HCT116 (cell line): ENCODE measurements at regions not wholly inside any gene's neighbourhood (a gene's known extent, or its start where the extent isn't known, plus 50 kb on each side); places are given as distances from the start of the nearest gene placed in this dataset.

Experiments
- ATAC-seq: fragments of 200-7000 bp; cut with Tn5 transposase; 2 replicates; pipeline ENCODE4 v1.9.1; 2020; ENCODE audit warnings: mild to moderate bottlenecking, moderate library complexity
- BruUV-seq: library from RNA; stranded (reverse); fragments of 400-500 nt; replicated peaks from 2 replicates; lab custom pipeline; 2021; lab: Mats Ljungman, UMichigan
- CTCF ChIA-PET: fragments of 300-600 bp; sonication (Branson Sonifier 250); formaldehyde crosslinking; loops from one replicate; lab custom pipeline; 2021; ENCODE audit warnings: antibody characterized with exemption; lab: Charles Lee
- POLR2A ChIA-PET: fragments of 300-600, 350-600 bp; sonication (Branson Sonifier 250); formaldehyde crosslinking; loops from one replicate; lab custom pipeline; 2021; ENCODE audit warnings: antibody characterized with exemption; lab: Charles Lee
- RAD21 ChIA-PET, 2 experiments: fragments of 300-600 bp; sonication (Branson Sonifier 250); formaldehyde crosslinking; loops; one replicate each; lab custom pipeline; 2023; ENCODE audit warnings: low total read pairs in 2 of 2; ENCODE audit not compliant: uncharacterized antibody in 2 of 2, unreplicated experiment in 2 of 2, low non-redundant PET in 1 of 2; lab: Charles Lee
- DNase-seq: peaks from one replicate; pipeline ENCODE4 v3.0.0-alpha.2; 2010; ENCODE audit warnings: low read depth, low spot score
- H2AFZ ChIP-seq: fragments of 200-600 bp; shearing (Covaris generic), sonication (generic); 2 replicates; pipeline ENCODE4 v1.6.1; 2017; ENCODE audit warnings: low read depth, mixed run types, mixed read lengths, antibody characterized with exemption, low read length; ENCODE audit not compliant: poor library complexity, severe bottlenecking
- H3K27ac ChIP-seq: 2 replicates; pipeline ENCODE4 v1.5.1; 2012; ENCODE audit warnings: low read depth, low read length
- H3K27me3 ChIP-seq: fragments of 200-600 bp; sonication (generic); 2 replicates; pipeline ENCODE4 v1.6.1; 2016; ENCODE audit warnings: mixed run types, low read length, mixed read lengths; ENCODE audit not compliant: insufficient read depth
- H3K36me3 ChIP-seq, 2 experiments: fragments of 200-500 bp in 1 of 2; fragments of 200-600 bp in 1 of 2; sonication (Bioruptor generic) in 1 of 2; sonication (generic) in 1 of 2; 2 replicates each; pipeline versions ENCODE4 v1.5.1 to v1.6.1; 2014 to 2016; ENCODE audit warnings: low read length in 2 of 2, inconsistent platforms in 1 of 2, mixed read lengths in 1 of 2, mixed run types in 1 of 2; ENCODE audit not compliant: insufficient read depth in 2 of 2, control insufficient read depth in 1 of 2
- H3K4me1 ChIP-seq, 2 experiments: fragments of 200-600 bp in 1 of 2; sonication (generic) in 1 of 2; 2 replicates each; pipeline versions ENCODE4 v1.5.1 to v1.6.1; 2012 to 2017; ENCODE audit warnings: low read length in 2 of 2, inconsistent platforms in 1 of 2, mild to moderate bottlenecking in 1 of 2, mixed read lengths in 1 of 2, mixed run types in 1 of 2, moderate library complexity in 1 of 2; ENCODE audit not compliant: insufficient read depth in 2 of 2, control insufficient read depth in 1 of 2
- H3K4me2 ChIP-seq: fragments of 200-600 bp; sonication (generic); 2 replicates; pipeline ENCODE4 v1.6.1; 2017; ENCODE audit warnings: mixed run types, low read length, mixed read lengths
- H3K4me3 ChIP-seq, 2 experiments: fragments of 200-600 bp in 1 of 2; sonication (generic) in 1 of 2; replicated peaks in 1 of 2; 2 replicates each; pipeline ENCODE4 v1.5.1; 2011 to 2016; ENCODE audit warnings: low read length in 2 of 2, control low read depth in 1 of 2, low read depth in 1 of 2, mild to moderate bottlenecking in 1 of 2, mixed read lengths in 1 of 2, mixed run types in 1 of 2
- H3K79me2 ChIP-seq: fragments of 200-600 bp; sonication (generic); 2 replicates; pipeline ENCODE4 v1.6.1; 2017; ENCODE audit warnings: mild to moderate bottlenecking, mixed run types, low read length, moderate library complexity, mixed read lengths; ENCODE audit not compliant: insufficient read depth
- H3K9ac ChIP-seq: fragments of 200-600 bp; sonication (generic); 2 replicates; pipeline ENCODE4 v1.6.1; 2016; ENCODE audit warnings: low read length, mixed read lengths
- H3K9me2 ChIP-seq: fragments of 200-600 bp; sonication (generic), shearing (Covaris generic); 2 replicates; pipeline ENCODE4 v1.6.1; 2017; ENCODE audit warnings: mixed run types, mild to moderate bottlenecking, moderate library complexity; ENCODE audit not compliant: insufficient read depth
- H3K9me3 ChIP-seq, 2 experiments: fragments of 200-500 bp in 1 of 2; fragments of 200-600 bp in 1 of 2; sonication (Bioruptor generic) in 1 of 2; sonication (generic) in 1 of 2; 2 replicates each; pipeline ENCODE4 v1.6.1; 2014 to 2017; ENCODE audit warnings: low read length in 2 of 2, mixed read lengths in 2 of 2, inconsistent platforms in 1 of 2, low read depth in 1 of 2, mild to moderate bottlenecking in 1 of 2, mixed run types in 1 of 2, moderate library complexity in 1 of 2; ENCODE audit not compliant: control insufficient read depth in 1 of 2, insufficient read depth in 1 of 2
- H4K20me1 ChIP-seq: fragments of 200-600 bp; sonication (generic), shearing (Covaris generic); 2 replicates; pipeline ENCODE4 v1.6.1; 2017; ENCODE audit warnings: mixed run types, mild to moderate bottlenecking, moderate library complexity; ENCODE audit not compliant: insufficient read depth
- CBX3 ChIP-seq: IDR thresholded peaks from 2 replicates; pipeline ENCODE4 v1.6.1; 2012; ENCODE audit warnings: low read depth
- ELF1 ChIP-seq: IDR thresholded peaks from 2 replicates; pipeline ENCODE4 v1.6.1; 2012; ENCODE audit warnings: low read depth, borderline replicate concordance
- EZH2 ChIP-seq: fragments of 200-600 bp; sonication (generic); IDR thresholded peaks from 2 replicates; pipeline ENCODE4 v1.6.1; 2017; ENCODE audit warnings: antibody characterized with exemption, mixed run types
- EZH2phosphoT487 ChIP-seq: fragments of 200-600 bp; IDR thresholded peaks from 2 replicates; pipeline ENCODE4 v1.6.1; 2018; ENCODE audit warnings: antibody characterized with exemption, borderline replicate concordance
- JUND ChIP-seq: IDR thresholded peaks from 2 replicates; pipeline ENCODE4 v1.6.1; 2012
- POLR2A ChIP-seq: IDR thresholded peaks from 2 replicates; pipeline ENCODE4 v1.7.0; 2011; ENCODE audit warnings: borderline replicate concordance; ENCODE audit not compliant: insufficient read depth, insufficient read length; ENCODE audit errors: extremely low read depth
- REST ChIP-seq: IDR thresholded peaks from 2 replicates; pipeline ENCODE4 v1.6.1; 2012; ENCODE audit warnings: low read depth
- SP1 ChIP-seq: IDR thresholded peaks from 2 replicates; pipeline ENCODE4 v1.6.1; 2012; ENCODE audit warnings: low read depth
- TCF7L2 ChIP-seq: IDR thresholded peaks from 2 replicates; pipeline ENCODE4 v1.7.0; 2011; ENCODE audit warnings: borderline replicate concordance, inconsistent platforms; ENCODE audit not compliant: insufficient read depth, insufficient read length; ENCODE audit errors: extremely low read depth
- ZNF274 ChIP-seq: fragments of 200-500 bp; sonication (Bioruptor generic); IDR thresholded peaks from 2 replicates; pipeline ENCODE4 v1.6.1; 2014; ENCODE audit warnings: mild to moderate bottlenecking, low read depth, low read length, inconsistent platforms
- intact Hi-C: fragments of 100-400 bp; cut with micrococcal nuclease; formaldehyde crosslinking; loops from 2 replicates; pipeline ENCODE4 v1.10.0; 2022
- TF ChIP-seq, protein P1 (sequence below): IDR thresholded peaks from 2 replicates; pipeline ENCODE4 v1.6.1; 2012
- TF ChIP-seq, protein P2 (sequence below), 3 experiments: fragments of 200-600 bp in 1 of 3; sonication (generic) in 1 of 3; IDR thresholded peaks in 2 of 3; conservative IDR thresholded peaks in 1 of 3; 2 replicates each; pipeline ENCODE4 v1.5.1; 2012 to 2017; ENCODE audit warnings: low read depth in 2 of 3, low read length in 2 of 3, antibody characterized with exemption in 1 of 3, borderline replicate concordance in 1 of 3, control low read depth in 1 of 3, mild to moderate bottlenecking in 1 of 3, mixed read lengths in 1 of 3, mixed run types in 1 of 3, moderate library complexity in 1 of 3; ENCODE audit not compliant: insufficient read depth in 1 of 3
- TF ChIP-seq, protein P3 (sequence below): IDR thresholded peaks from 2 replicates; pipeline ENCODE4 v1.6.1; 2011; ENCODE audit warnings: mild to moderate bottlenecking, low read length, moderate library complexity; ENCODE audit not compliant: insufficient replicate concordance; ENCODE audit errors: extremely low read depth

GRCh38 chr18:40152859-40153258 lies 1802.2 kb upstream of the PIK3C3 start (continued):
- TF ChIP-seq REST = no peak
- TF ChIP-seq, protein P1, sequence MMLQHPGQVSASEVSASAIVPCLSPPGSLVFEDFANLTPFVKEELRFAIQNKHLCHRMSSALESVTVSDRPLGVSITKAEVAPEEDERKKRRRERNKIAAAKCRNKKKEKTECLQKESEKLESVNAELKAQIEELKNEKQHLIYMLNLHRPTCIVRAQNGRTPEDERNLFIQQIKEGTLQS = no peak
- no peak for TF ChIP-seq SP1
- no peak for TF ChIP-seq TCF7L2
- no peak for TF ChIP-seq EZH2phosphoT487
- TF ChIP-seq, all 23 proteins: peak for 0

- POLR2A ChIA-PET = no interaction called here
- Histone ChIP-seq H3K27me3 (no peaks in the 10 kb centered on the region), H3K4me3 (no peak overlapping the region), H3K79me2 (no peaks in the 10 kb centered on the region), H3K9ac (no peak overlapping the region), H3K4me1 (no peaks in the 10 kb centered on the region), H3K4me2 (no peak overlapping the region), H4K20me1 (no peaks in the 10 kb centered on the region), H3K9me3 (no peaks in the 10 kb centered on the region), H3K36me3 (no peaks in the 10 kb centered on the region), H2AFZ (no peak overlapping the region), H3K9me2 (no peaks in the 10 kb centered on the region), H3K27ac (no peak overlapping the region)
- no TSS peak for BruUV-seq
- TF ChIP-seq EZH2 (no peak), ZNF274 (no peak), JUND (no peak), SP1 (no peak), TCF7L2 (no peak), REST (no peak), CBX3 (no peak), ELF1 (no peak), POLR2A (no peak)
- TF ChIP-seq, protein P2, sequence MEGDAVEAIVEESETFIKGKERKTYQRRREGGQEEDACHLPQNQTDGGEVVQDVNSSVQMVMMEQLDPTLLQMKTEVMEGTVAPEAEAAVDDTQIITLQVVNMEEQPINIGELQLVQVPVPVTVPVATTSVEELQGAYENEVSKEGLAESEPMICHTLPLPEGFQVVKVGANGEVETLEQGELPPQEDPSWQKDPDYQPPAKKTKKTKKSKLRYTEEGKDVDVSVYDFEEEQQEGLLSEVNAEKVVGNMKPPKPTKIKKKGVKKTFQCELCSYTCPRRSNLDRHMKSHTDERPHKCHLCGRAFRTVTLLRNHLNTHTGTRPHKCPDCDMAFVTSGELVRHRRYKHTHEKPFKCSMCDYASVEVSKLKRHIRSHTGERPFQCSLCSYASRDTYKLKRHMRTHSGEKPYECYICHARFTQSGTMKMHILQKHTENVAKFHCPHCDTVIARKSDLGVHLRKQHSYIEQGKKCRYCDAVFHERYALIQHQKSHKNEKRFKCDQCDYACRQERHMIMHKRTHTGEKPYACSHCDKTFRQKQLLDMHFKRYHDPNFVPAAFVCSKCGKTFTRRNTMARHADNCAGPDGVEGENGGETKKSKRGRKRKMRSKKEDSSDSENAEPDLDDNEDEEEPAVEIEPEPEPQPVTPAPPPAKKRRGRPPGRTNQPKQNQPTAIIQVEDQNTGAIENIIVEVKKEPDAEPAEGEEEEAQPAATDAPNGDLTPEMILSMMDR (IDR thresholded peaks at IDR 0.05 in 2 of 3, conservative IDR thresholded peaks at IDR 0.05 in 1 of 3; ENCODE audit: borderline replicate concordance in 1 of 3, insufficient read depth in 1 of 3, low read depth in 2 of 3, low read length in 2 of 3) = no peak
- TF ChIP-seq, protein P3, sequence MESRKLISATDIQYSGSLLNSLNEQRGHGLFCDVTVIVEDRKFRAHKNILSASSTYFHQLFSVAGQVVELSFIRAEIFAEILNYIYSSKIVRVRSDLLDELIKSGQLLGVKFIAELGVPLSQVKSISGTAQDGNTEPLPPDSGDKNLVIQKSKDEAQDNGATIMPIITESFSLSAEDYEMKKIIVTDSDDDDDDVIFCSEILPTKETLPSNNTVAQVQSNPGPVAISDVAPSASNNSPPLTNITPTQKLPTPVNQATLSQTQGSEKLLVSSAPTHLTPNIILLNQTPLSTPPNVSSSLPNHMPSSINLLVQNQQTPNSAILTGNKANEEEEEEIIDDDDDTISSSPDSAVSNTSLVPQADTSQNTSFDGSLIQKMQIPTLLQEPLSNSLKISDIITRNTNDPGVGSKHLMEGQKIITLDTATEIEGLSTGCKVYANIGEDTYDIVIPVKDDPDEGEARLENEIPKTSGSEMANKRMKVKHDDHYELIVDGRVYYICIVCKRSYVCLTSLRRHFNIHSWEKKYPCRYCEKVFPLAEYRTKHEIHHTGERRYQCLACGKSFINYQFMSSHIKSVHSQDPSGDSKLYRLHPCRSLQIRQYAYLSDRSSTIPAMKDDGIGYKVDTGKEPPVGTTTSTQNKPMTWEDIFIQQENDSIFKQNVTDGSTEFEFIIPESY = no peak
- CTCF ChIA-PET = no interaction called here
- no peak for DNase-seq
- ATAC-seq = no peak
- intact Hi-C loops = no loop called here
- RAD21 ChIA-PET = no interaction called here
Observed at GRCh38 chr18:40148960-40149359, 1806.1 kb upstream of the PIK3C3 start.
